Transverse colon (tissue), 3 donors: ENCODE measurements at regions not wholly inside any gene's neighbourhood (a gene's known extent, or its start where the extent isn't known, plus 50 kb on each side); places are given as distances from the start of the nearest gene placed in this dataset.

Experiments
- CTCF ChIP-seq, 5 experiments: fragments of 200-600 bp in 3 of 5; fragments of 450-650 bp in 2 of 5; sonication (generic) in 3 of 5; IDR thresholded peaks; 1 replicate in 2 of 5; 2 replicates in 3 of 5; pipeline ENCODE4 v1.5.1; 2016 to 2017; ENCODE audit warnings: antibody characterized with exemption in 5 of 5, inconsistent platforms in 3 of 5, mild to moderate bottlenecking in 2 of 5, moderate library complexity in 1 of 5
- EP300 ChIP-seq: sonication (generic); formaldehyde crosslinking; IDR thresholded peaks from one replicate; pipeline ENCODE4 v1.6.1; 2017; ENCODE audit warnings: antibody characterized with exemption, low read depth
- POLR2A ChIP-seq: fragments of 450-650 bp; IDR thresholded peaks from one replicate; pipeline ENCODE4 v1.6.1; 2016; ENCODE audit warnings: antibody characterized with exemption, mild to moderate bottlenecking, moderate library complexity

- TF ChIP-seq CTCF (IDR thresholded peaks at IDR 0.05) = no peak
- TF ChIP-seq POLR2A = no peak
- TF ChIP-seq EP300 = no peak
Observed at GRCh38 chr6:98308564-98308963, 525.8 kb upstream of the POU3F2 start.
